K562 (cell line): ENCODE measurements at regions not wholly inside any gene's neighbourhood (a gene's known extent, or its start where the extent isn't known, plus 50 kb on each side); places are given as distances from the start of the nearest gene placed in this dataset.
A peak's percentile ranks its signal among the peaks of the same experiment; 100 is the strongest.

ENCODE experiments used
- CTBP1 ChIP-seq: fragments of 450-650 bp; IDR thresholded peaks from 2 replicates; pipeline ENCODE4 v1.6.1; 2016; ENCODE audit warnings: borderline replicate concordance
- DIDO1 ChIP-seq: fragments of 450-650 bp; IDR thresholded peaks from 2 replicates; pipeline ENCODE4 v1.6.1; 2016; ENCODE audit warnings: low read depth, missing biosample characterization, missing genetic modification characterization
- HDGF ChIP-seq: fragments of 450-650 bp; IDR thresholded peaks from 2 replicates; pipeline ENCODE4 v1.6.1; 2016
- MCM5 ChIP-seq: fragments of 450-650 bp; IDR thresholded peaks from 2 replicates; pipeline ENCODE4 v1.6.1; 2016; ENCODE audit warnings: low read depth
- NCOR1 ChIP-seq: fragments of 450-650 bp; IDR thresholded peaks from 2 replicates; pipeline ENCODE4 v1.6.1; 2016; ENCODE audit warnings: mild to moderate bottlenecking, moderate library complexity
- POLR2AphosphoS5 ChIP-seq: IDR thresholded peaks from 2 replicates; pipeline ENCODE4 v1.6.1; 2011; ENCODE audit warnings: mild to moderate bottlenecking, low read depth, low read length, moderate library complexity; ENCODE audit not compliant: control insufficient read depth, insufficient read depth
- PRDM10 ChIP-seq: fragments of 450-650 bp; IDR thresholded peaks from 2 replicates; pipeline ENCODE4 v1.6.1; 2018; ENCODE audit not compliant: partially characterized antibody
- TRIM28 ChIP-seq: fragments of 450-650 bp; IDR thresholded peaks from 2 replicates; pipeline ENCODE4 v1.6.1; 2017
- ZNF232 ChIP-seq: sonication (generic); formaldehyde crosslinking; IDR thresholded peaks from 2 replicates; pipeline ENCODE4 v1.8.0; 2022; ENCODE audit warnings: mild to moderate bottlenecking, missing genetic modification reagents

DNA sequence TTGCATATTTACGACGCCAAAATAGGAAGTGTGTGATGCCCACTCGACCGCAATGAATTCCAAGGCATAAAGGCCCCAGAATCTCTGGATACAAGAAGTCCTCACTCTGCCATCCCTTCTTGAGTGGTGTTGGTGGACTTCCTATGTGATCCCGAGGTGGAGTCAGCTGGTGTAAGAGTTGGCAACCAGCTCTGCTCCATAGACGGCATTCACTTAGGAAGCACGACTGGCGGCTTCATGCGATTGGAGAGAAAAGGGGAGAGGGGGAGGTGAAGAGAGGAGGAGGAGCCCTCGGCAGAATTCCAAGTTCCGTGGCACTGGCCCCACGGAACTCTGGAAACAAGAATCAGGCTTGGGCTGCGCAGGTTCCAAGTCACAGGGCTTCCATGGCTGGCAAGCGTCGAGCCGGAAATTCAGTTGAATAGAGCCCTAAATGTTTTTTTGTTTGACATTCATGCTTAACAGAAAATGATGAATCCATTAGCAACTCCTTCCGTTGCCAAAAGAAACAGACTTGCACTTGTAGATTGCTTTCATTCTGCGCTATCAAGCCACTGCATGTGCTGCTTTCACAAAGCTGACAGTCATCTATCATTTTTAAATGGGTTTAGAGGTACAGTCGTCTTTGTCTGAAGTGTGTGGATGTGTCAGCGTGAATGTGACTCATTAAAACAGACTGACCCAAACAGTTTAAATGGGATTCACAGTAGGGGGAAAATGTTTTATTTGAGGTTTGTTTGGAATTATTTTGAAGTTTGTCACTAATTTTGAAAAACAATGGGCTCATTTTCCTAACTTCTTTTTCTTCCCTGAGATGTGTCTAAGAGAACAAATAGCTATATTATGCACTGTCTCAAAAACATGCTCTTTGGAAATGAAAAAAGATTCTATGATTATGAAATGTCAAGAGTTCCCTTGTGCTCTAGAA, 428.3 kb upstream of the ATP11B start (continued):
- TF ChIP-seq CTBP1 (no peak), HDGF (no peak), POLR2AphosphoS5 (peak; percentile 97), NCOR1 (peak; percentile 96), TRIM28 (no peak; the same call in 1 of the 2 replicates), DIDO1 (tag) (no peak), MCM5 (no peak), ZNF232 (no peak), PRDM10 (peak; percentile 93)
